SK-N-SH (cell line): ENCODE measurements at regions not wholly inside any gene's neighbourhood (a gene's known extent, or its start where the extent isn't known, plus 50 kb on each side); places are given as distances from the start of the nearest gene placed in this dataset.

Experiments
- EP300 ChIP-seq, 2 experiments: IDR thresholded peaks; 2 replicates each; pipeline versions ENCODE4 v1.4.0 to v1.6.1; 2012; ENCODE audit warnings: borderline replicate concordance in 1 of 2, low read depth in 1 of 2, low read length in 1 of 2
- FOXJ3 ChIP-seq: sonication (generic); formaldehyde crosslinking; IDR thresholded peaks from 2 replicates; pipeline ENCODE4 v1.5.1; 2020; ENCODE audit warnings: mild to moderate bottlenecking, missing genetic modification reagents
- JUND ChIP-seq: IDR thresholded peaks from 2 replicates; pipeline ENCODE4 v1.4.0; 2012
- POLR2AphosphoS5 ChIP-seq: IDR thresholded peaks from 2 replicates; pipeline ENCODE4 v1.6.1; 2012; ENCODE audit warnings: low read depth, low read length
- SIN3A ChIP-seq: IDR thresholded peaks from 2 replicates; pipeline ENCODE4 v1.6.1; 2012; ENCODE audit warnings: low read depth, mild to moderate bottlenecking, low read length, moderate library complexity, borderline replicate concordance
- TAF1 ChIP-seq: IDR thresholded peaks from 2 replicates; pipeline ENCODE4 v1.6.1; 2012; ENCODE audit warnings: low read depth, mild to moderate bottlenecking, low read length, moderate library complexity, borderline replicate concordance
- TF ChIP-seq, protein P1 (sequence below): fragments of 200-600 bp; sonication (generic); IDR thresholded peaks from 2 replicates; pipeline ENCODE4 v1.6.1; 2017; ENCODE audit warnings: antibody characterized with exemption, mild to moderate bottlenecking, moderate library complexity
- TF ChIP-seq, protein P2 (sequence below): IDR thresholded peaks from 2 replicates; pipeline ENCODE4 v1.4.0; 2012; ENCODE audit warnings: low read depth

DNA sequence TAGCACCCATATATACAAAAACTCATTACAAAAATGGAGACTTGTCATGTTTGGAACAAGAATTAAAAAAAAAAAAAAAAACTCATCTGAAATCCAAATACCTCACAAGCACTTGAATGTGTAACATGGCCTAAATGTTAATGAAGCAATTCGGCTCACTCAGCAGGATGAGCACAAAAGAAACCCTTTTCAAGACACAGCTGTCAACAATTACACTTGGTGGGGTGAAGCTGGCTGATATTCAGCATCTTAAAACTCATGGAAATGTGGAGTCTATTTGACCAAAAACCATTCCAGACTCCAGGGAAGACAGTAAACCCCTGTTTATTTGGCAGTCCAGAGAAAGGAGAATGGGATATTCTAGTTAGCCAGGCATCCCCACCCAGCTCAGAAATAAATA lies 205.4 kb upstream of the TSC22D2 start:
- TF ChIP-seq, protein P1, sequence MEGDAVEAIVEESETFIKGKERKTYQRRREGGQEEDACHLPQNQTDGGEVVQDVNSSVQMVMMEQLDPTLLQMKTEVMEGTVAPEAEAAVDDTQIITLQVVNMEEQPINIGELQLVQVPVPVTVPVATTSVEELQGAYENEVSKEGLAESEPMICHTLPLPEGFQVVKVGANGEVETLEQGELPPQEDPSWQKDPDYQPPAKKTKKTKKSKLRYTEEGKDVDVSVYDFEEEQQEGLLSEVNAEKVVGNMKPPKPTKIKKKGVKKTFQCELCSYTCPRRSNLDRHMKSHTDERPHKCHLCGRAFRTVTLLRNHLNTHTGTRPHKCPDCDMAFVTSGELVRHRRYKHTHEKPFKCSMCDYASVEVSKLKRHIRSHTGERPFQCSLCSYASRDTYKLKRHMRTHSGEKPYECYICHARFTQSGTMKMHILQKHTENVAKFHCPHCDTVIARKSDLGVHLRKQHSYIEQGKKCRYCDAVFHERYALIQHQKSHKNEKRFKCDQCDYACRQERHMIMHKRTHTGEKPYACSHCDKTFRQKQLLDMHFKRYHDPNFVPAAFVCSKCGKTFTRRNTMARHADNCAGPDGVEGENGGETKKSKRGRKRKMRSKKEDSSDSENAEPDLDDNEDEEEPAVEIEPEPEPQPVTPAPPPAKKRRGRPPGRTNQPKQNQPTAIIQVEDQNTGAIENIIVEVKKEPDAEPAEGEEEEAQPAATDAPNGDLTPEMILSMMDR: no peak
- TF ChIP-seq EP300 (IDR thresholded peaks at IDR 0.05; ENCODE audit: borderline replicate concordance in 1 of 2, low read depth in 1 of 2, low read length in 1 of 2) (no peak), JUND (no peak), TAF1 (no peak), POLR2AphosphoS5 (no peak), SIN3A (no peak), FOXJ3 (CRISPR knock-in tag) (no peak)
- TF ChIP-seq, protein P2, sequence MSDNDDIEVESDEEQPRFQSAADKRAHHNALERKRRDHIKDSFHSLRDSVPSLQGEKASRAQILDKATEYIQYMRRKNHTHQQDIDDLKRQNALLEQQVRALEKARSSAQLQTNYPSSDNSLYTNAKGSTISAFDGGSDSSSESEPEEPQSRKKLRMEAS: no peak
